ENCODE measurements at regions not wholly inside any gene's neighbourhood (a gene's known extent, or its start where the extent isn't known, plus 50 kb on each side); places are given as distances from the start of the nearest gene placed in this dataset.

DNA sequence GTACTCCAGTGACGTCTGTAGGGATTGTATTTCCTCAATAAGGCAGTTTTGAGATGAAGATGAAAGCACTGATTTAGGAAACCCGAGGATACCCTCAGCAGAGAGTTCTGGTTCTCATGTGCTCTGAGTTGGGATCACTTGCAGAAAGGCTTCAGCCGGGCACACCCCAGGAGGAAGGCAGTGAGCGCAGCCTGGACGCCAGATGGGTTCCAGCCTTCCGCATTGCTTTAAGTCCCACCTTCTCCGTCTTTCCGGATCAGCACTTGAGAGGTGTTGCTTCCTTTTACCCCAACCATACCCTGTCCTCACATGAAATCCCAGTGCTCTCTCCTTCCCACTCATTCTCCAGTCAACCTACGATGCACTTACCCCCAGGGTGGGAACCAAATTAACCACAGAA is 239.5 kb upstream of the CADM1 start:
- TF ChIP-seq, protein P1, sequence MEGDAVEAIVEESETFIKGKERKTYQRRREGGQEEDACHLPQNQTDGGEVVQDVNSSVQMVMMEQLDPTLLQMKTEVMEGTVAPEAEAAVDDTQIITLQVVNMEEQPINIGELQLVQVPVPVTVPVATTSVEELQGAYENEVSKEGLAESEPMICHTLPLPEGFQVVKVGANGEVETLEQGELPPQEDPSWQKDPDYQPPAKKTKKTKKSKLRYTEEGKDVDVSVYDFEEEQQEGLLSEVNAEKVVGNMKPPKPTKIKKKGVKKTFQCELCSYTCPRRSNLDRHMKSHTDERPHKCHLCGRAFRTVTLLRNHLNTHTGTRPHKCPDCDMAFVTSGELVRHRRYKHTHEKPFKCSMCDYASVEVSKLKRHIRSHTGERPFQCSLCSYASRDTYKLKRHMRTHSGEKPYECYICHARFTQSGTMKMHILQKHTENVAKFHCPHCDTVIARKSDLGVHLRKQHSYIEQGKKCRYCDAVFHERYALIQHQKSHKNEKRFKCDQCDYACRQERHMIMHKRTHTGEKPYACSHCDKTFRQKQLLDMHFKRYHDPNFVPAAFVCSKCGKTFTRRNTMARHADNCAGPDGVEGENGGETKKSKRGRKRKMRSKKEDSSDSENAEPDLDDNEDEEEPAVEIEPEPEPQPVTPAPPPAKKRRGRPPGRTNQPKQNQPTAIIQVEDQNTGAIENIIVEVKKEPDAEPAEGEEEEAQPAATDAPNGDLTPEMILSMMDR (CRISPR knock-in tag; IDR thresholded peaks at IDR 0.05), result no peak
- TF ChIP-seq GTF3A (CRISPR knock-in tag; conservative IDR thresholded peaks at IDR 0.05), result no peak
- no peak for TF ChIP-seq MAFK (conservative IDR thresholded peaks at IDR 0.05 in 1 of 2, IDR thresholded peaks at IDR 0.05 in 1 of 2; ENCODE audit: low read length in 2 of 2)
- TF ChIP-seq, protein P2, sequence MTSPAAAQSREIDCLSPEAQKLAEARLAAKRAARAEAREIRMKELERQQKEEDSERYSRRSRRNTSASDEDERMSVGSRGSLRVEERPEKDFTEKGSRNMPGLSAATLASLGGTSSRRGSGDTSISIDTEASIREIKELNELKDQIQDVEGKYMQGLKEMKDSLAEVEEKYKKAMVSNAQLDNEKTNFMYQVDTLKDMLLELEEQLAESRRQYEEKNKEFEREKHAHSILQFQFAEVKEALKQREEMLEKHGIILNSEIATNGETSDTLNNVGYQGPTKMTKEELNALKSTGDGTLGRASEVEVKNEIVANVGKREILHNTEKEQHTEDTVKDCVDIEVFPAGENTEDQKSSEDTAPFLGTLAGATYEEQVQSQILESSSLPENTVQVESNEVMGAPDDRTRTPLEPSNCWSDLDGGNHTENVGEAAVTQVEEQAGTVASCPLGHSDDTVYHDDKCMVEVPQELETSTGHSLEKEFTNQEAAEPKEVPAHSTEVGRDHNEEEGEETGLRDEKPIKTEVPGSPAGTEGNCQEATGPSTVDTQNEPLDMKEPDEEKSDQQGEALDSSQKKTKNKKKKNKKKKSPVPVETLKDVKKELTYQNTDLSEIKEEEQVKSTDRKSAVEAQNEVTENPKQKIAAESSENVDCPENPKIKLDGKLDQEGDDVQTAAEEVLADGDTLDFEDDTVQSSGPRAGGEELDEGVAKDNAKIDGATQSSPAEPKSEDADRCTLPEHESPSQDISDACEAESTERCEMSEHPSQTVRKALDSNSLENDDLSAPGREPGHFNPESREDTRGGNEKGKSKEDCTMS (CRISPR knock-in tag; conservative IDR thresholded peaks at IDR 0.05), result no peak
- TF ChIP-seq FOXP1 (IDR thresholded peaks at IDR 0.05), result no peak
- TF ChIP-seq FOXP1 (CRISPR knock-in tag; IDR thresholded peaks at IDR 0.05), result no peak
- TF ChIP-seq, protein P3, sequence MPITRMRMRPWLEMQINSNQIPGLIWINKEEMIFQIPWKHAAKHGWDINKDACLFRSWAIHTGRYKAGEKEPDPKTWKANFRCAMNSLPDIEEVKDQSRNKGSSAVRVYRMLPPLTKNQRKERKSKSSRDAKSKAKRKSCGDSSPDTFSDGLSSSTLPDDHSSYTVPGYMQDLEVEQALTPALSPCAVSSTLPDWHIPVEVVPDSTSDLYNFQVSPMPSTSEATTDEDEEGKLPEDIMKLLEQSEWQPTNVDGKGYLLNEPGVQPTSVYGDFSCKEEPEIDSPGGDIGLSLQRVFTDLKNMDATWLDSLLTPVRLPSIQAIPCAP (CRISPR knock-in tag; IDR thresholded peaks at IDR 0.05; ENCODE audit: low read depth), result no peak
- no peak for TF ChIP-seq SIN3A (IDR thresholded peaks at IDR 0.05; ENCODE audit: borderline replicate concordance, low read depth, low read length)
- no peak for TF ChIP-seq SP4 (CRISPR knock-in tag; IDR thresholded peaks at IDR 0.05)
- no peak for TF ChIP-seq RFX1 (IDR thresholded peaks at IDR 0.05)

All from HepG2 (cell line).